SU-DHL-6 (cell line): ENCODE measurements at regions not wholly inside any gene's neighbourhood (a gene's known extent, or its start where the extent isn't known, plus 50 kb on each side); places are given as distances from the start of the nearest gene placed in this dataset.

Experiments
- H2AFZ ChIP-seq: fragments of 200-600 bp; sonication (generic); 2 replicates; pipeline ENCODE4 v1.6.1; 2014; ENCODE audit warnings: low read depth, mild to moderate bottlenecking, moderate library complexity, mixed read lengths, antibody characterized with exemption, low read length; ENCODE audit not compliant: severe bottlenecking
- H3F3A ChIP-seq: fragments of 200-600 bp; shearing (Covaris generic); 2 replicates; pipeline ENCODE4 v1.6.0; 2016; ENCODE audit warnings: antibody characterized with exemption, mild to moderate bottlenecking; ENCODE audit not compliant: insufficient read depth
- H3K27ac ChIP-seq: fragments of 200-600 bp; sonication (generic); 2 replicates; pipeline ENCODE4 v1.5.1; 2016; ENCODE audit warnings: low read depth, mild to moderate bottlenecking, low read length, moderate library complexity, mixed read lengths
- H3K27me3 ChIP-seq: fragments of 200-600 bp; sonication (generic), shearing (Covaris generic); 2 replicates; pipeline ENCODE4 v1.6.0; 2014; ENCODE audit warnings: mild to moderate bottlenecking, low read length
- H3K36me3 ChIP-seq: fragments of 200-600 bp; sonication (generic); 2 replicates; pipeline ENCODE4 v1.6.1; 2014; ENCODE audit warnings: mild to moderate bottlenecking, low read length, mixed read lengths
- H3K4me2 ChIP-seq: fragments of 300-600, 200-600 bp; shearing (Covaris generic), sonication (generic); 2 replicates; pipeline ENCODE4 v1.6.0; 2014; ENCODE audit warnings: low read length, low read depth, mild to moderate bottlenecking; ENCODE audit not compliant: poor library complexity, severe bottlenecking
- H3K4me3 ChIP-seq: fragments of 200-600 bp; sonication (generic); 2 replicates; pipeline ENCODE4 v1.5.1; 2014; ENCODE audit warnings: antibody characterized with exemption, low read length, mild to moderate bottlenecking, mixed read lengths; ENCODE audit not compliant: insufficient read depth, poor library complexity, severe bottlenecking
- H3K79me2 ChIP-seq: fragments of 200-600 bp; sonication (generic); 2 replicates; pipeline ENCODE4 v1.6.1; 2014; ENCODE audit warnings: mild to moderate bottlenecking, low read length, moderate library complexity; ENCODE audit not compliant: insufficient read depth
- H3K9ac ChIP-seq: fragments of 200-600 bp; sonication (generic); 2 replicates; pipeline ENCODE4 v1.7.0; 2014; ENCODE audit warnings: mild to moderate bottlenecking, low read length
- H3K9me2 ChIP-seq: fragments of 200-600 bp; sonication (generic); replicated peaks from 2 replicates; pipeline ENCODE4 v1.6.1; 2014; ENCODE audit warnings: low read length; ENCODE audit not compliant: insufficient read depth
- H3K9me3 ChIP-seq: fragments of 200-600 bp; sonication (generic); 2 replicates; pipeline ENCODE4 v1.6.1; 2014; ENCODE audit warnings: low read length, mixed read lengths; ENCODE audit not compliant: insufficient read depth
- H4K20me1 ChIP-seq: fragments of 200-600 bp; sonication (generic); 2 replicates; pipeline ENCODE4 v1.6.1; 2014; ENCODE audit warnings: low read depth, mild to moderate bottlenecking, antibody characterized with exemption, low read length, moderate library complexity, mixed read lengths
- EZH2phosphoT487 ChIP-seq: fragments of 200-600 bp; sonication (generic), shearing (Covaris generic); conservative IDR thresholded peaks from 2 replicates; pipeline ENCODE4 v1.6.1; 2018; ENCODE audit warnings: mild to moderate bottlenecking, antibody characterized with exemption, low read length, moderate library complexity, mixed read lengths
- TF ChIP-seq, protein P1 (sequence below): fragments of 200-600 bp; sonication (generic); IDR thresholded peaks from one replicate; pipeline ENCODE4 v1.5.1; 2017; ENCODE audit warnings: antibody characterized with exemption, mild to moderate bottlenecking, low read length, moderate library complexity; ENCODE audit not compliant: insufficient read depth, poor library complexity, severe bottlenecking

DNA sequence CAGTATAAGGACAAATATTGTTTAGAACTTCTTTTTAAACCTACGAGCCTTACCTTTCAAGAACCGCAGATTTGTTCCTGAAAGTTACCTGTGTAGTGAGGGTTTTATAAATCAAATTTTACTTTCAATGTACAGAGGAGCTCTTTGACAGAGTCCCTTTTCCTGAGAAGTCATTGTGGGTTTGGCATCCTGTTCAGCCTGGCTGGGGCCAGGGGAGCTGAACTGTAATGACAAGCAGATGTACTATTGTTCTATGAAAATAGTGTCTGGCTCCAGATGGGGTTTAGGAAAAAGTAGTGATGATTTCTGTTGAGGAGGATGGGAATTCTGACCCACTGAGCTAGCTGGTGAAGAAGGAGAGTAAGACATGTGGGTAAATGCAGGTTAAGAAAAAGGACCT, 196.2 kb upstream of the PGRMC2 start:
- TF ChIP-seq, protein P1, sequence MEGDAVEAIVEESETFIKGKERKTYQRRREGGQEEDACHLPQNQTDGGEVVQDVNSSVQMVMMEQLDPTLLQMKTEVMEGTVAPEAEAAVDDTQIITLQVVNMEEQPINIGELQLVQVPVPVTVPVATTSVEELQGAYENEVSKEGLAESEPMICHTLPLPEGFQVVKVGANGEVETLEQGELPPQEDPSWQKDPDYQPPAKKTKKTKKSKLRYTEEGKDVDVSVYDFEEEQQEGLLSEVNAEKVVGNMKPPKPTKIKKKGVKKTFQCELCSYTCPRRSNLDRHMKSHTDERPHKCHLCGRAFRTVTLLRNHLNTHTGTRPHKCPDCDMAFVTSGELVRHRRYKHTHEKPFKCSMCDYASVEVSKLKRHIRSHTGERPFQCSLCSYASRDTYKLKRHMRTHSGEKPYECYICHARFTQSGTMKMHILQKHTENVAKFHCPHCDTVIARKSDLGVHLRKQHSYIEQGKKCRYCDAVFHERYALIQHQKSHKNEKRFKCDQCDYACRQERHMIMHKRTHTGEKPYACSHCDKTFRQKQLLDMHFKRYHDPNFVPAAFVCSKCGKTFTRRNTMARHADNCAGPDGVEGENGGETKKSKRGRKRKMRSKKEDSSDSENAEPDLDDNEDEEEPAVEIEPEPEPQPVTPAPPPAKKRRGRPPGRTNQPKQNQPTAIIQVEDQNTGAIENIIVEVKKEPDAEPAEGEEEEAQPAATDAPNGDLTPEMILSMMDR = no peak
- TF ChIP-seq EZH2phosphoT487 = no peak
- Histone ChIP-seq H3F3A (no peaks in the 10 kb centered on the region), H3K27ac (no peak overlapping the region), H3K4me2 (no peak overlapping the region), H3K9me3 (no peaks in the 10 kb centered on the region), H3K27me3 (no peaks in the 10 kb centered on the region), H3K9me2 (no peaks in the 10 kb centered on the region), H3K9ac (no peak overlapping the region), H2AFZ (no peak overlapping the region), H3K36me3 (no peaks in the 10 kb centered on the region), H3K79me2 (no peaks in the 10 kb centered on the region), H3K4me3 (no peak overlapping the region), H4K20me1 (no peaks in the 10 kb centered on the region)

DNA sequence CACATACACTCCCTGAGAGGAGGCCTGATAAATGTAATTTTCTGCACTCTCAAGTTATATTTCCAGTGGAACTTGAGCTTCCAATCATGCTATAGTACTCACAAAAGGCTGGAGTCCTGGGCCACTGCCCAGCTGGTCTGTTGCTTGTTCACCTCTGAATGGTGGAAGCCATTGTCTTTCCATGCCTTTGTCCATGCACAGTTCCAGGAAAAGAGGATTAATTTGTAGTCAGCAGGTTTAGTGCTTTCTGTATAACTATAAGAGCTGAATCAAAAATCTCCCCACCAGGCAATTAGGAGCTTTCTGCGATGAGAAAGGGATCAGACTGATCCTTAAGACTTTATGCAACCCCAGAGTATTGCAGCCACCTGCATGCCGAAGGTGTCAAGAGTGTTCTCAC, 195.4 kb upstream of the PGRMC2 start:
- no peak overlapping the region for H2AFZ ChIP-seq
- no peaks in the 10 kb centered on the region for H4K20me1 ChIP-seq
- H3K9ac ChIP-seq = no peak overlapping the region
- H3K27ac ChIP-seq = no peak overlapping the region
- no peaks in the 10 kb centered on the region for H3K79me2 ChIP-seq
- H3K4me2 ChIP-seq = no peak overlapping the region
- H3K9me3 ChIP-seq = no peaks in the 10 kb centered on the region
- no peaks in the 10 kb centered on the region for H3K27me3 ChIP-seq
- H3F3A ChIP-seq = no peaks in the 10 kb centered on the region
- H3K9me2 ChIP-seq = no peaks in the 10 kb centered on the region
- TF ChIP-seq EZH2phosphoT487 = no peak
- H3K36me3 ChIP-seq = no peaks in the 10 kb centered on the region
- H3K4me3 ChIP-seq = no peak overlapping the region

DNA sequence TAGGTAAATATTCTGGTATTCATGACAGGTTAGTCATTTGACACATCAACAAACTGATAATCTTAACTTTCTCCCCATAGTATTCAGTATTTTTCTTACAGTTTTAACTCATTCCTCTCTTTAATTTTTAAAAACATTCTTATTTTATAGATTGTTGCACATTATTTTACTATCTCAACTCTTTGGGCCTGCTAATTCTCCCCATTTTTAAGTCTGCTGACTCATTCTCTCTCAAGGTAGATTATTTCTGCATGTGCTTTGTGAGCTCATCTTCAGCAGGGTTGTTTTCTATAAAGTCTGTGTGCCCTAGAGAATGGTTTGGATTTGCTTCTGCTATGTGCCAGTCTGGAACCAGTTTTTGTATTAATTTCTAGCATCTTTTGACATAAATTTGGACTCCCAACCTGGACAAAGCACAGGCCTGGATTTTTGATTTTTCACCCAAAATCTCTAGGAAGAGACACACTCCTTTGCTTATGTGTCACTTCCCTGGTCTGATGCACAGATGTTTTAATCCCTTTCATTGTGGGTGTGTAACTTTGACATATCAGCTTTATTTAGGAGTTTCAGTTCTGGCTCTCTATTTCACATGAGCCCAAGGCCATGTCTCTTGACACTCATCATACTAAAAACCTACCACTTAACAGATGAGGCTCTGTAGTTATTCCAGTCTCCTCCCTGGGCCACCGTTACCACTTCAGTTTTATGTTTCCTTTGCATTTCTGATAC, 194.3 kb upstream of the PGRMC2 start:
- no peak for TF ChIP-seq EZH2phosphoT487
- TF ChIP-seq, protein P1 = no peak
- H3K9ac ChIP-seq = no peak overlapping the region
- H2AFZ ChIP-seq = no peak overlapping the region
- no peaks in the 10 kb centered on the region for H3K36me3 ChIP-seq
- H3F3A ChIP-seq = no peaks in the 10 kb centered on the region
- no peak overlapping the region for H3K27ac ChIP-seq
- H3K79me2 ChIP-seq = no peaks in the 10 kb centered on the region
- no peaks in the 10 kb centered on the region for H3K9me3 ChIP-seq
- no peak overlapping the region for H3K4me2 ChIP-seq
- no peaks in the 10 kb centered on the region for H3K27me3 ChIP-seq
- H4K20me1 ChIP-seq = no peaks in the 10 kb centered on the region
- no peaks in the 10 kb centered on the region for H3K9me2 ChIP-seq
- no peak overlapping the region for H3K4me3 ChIP-seq

DNA sequence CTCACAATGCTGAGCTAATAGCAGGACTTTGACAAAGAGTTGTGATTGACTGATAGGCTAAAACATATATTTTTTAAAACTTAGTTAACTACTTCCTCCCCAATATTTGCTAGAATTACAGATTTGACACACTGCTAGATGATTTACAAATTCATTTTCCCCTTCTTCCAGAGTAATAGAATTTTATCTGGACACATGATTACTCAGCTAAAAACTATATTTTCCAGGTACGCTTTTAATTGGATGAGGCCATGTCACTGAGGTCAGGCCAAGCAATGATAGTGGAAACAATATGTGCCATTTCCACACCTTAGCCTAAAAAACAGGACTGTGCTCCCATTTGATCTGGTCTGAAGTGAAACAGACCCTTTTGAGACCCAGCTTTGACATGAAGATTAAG, 193.3 kb upstream of the PGRMC2 start:
- Histone ChIP-seq H4K20me1 (no peaks in the 10 kb centered on the region), H3K9ac (no peak overlapping the region), H3K27me3 (no peaks in the 10 kb centered on the region), H3K9me3 (no peaks in the 10 kb centered on the region), H3K27ac (no peak overlapping the region), H2AFZ (no peak overlapping the region), H3K4me3 (no peak overlapping the region), H3K79me2 (no peaks in the 10 kb centered on the region), H3K9me2 (no peaks in the 10 kb centered on the region), H3K4me2 (no peak overlapping the region), H3F3A (no peaks in the 10 kb centered on the region), H3K36me3 (no peaks in the 10 kb centered on the region)
- no peak for TF ChIP-seq EZH2phosphoT487
- TF ChIP-seq, protein P1 = no peak
